ENCODE measurements at regions not wholly inside any gene's neighbourhood (a gene's known extent, or its start where the extent isn't known, plus 50 kb on each side); places are given as distances from the start of the nearest gene placed in this dataset.
"Not testable (repeated sequence)": the region's sequence is repeated elsewhere in the genome, so short reads cannot be mapped to it uniquely, and the experiment has no call there.

- no peaks in the 10 kb centered on the region for H3K27me3 ChIP-seq (ENCODE audit: control insufficient read depth in 1 of 2, insufficient read depth in 2 of 2, low read length in 2 of 2)
- H3K36me3 ChIP-seq (ENCODE audit: control insufficient read depth in 1 of 2, insufficient read depth in 2 of 2, low read length in 2 of 2), result no peaks in the 10 kb centered on the region
- H3K4me1 ChIP-seq (ENCODE audit: control insufficient read depth in 1 of 2, insufficient read depth in 2 of 2, low read length in 2 of 2), result no peaks in the 10 kb centered on the region
- no peaks in the 10 kb centered on the region for H3K9me3 ChIP-seq (ENCODE audit: control insufficient read depth in 1 of 2, low read length in 2 of 2)
- no peak overlapping the region for H3K4me3 ChIP-seq (ENCODE audit: low read depth in 1 of 2, low read length in 2 of 2)
- no peak overlapping the region for H3K27ac ChIP-seq (ENCODE audit: low read depth, low read length)
- H3K9ac ChIP-seq (ENCODE audit: low read depth in 1 of 2, low read length in 2 of 2), result no peak overlapping the region
Observed at GRCh38 chr4:123217664-123218063, 178.9 kb upstream of the SPRY1 start.

GRCh38 chr4:123218981-123219380, 177.6 kb upstream of the SPRY1 start:
- no peaks in the 10 kb centered on the region for H3K27me3 ChIP-seq (ENCODE audit: control insufficient read depth in 1 of 2, insufficient read depth in 2 of 2, low read length in 2 of 2)
- H3K9ac ChIP-seq (ENCODE audit: low read depth in 1 of 2, low read length in 2 of 2), result no peak overlapping the region
- no peaks in the 10 kb centered on the region for H3K36me3 ChIP-seq (ENCODE audit: control insufficient read depth in 1 of 2, insufficient read depth in 2 of 2, low read length in 2 of 2)
- H3K27ac ChIP-seq (ENCODE audit: low read depth, low read length), result no peak overlapping the region
- H3K9me3 ChIP-seq (ENCODE audit: control insufficient read depth in 1 of 2, low read length in 2 of 2), result no peaks in the 10 kb centered on the region
- H3K4me3 ChIP-seq (ENCODE audit: low read depth in 1 of 2, low read length in 2 of 2), result no peak overlapping the region
- H3K4me1 ChIP-seq (ENCODE audit: control insufficient read depth in 1 of 2, insufficient read depth in 2 of 2, low read length in 2 of 2), result no peaks in the 10 kb centered on the region

- H3K4me3 ChIP-seq (ENCODE audit: low read depth in 1 of 2, low read length in 2 of 2), result no peak overlapping the region
- H3K27me3 ChIP-seq (ENCODE audit: control insufficient read depth in 1 of 2, insufficient read depth in 2 of 2, low read length in 2 of 2), result no peaks in the 10 kb centered on the region
- H3K27ac ChIP-seq (ENCODE audit: low read depth, low read length), result no peak overlapping the region
- H3K9ac ChIP-seq (ENCODE audit: low read depth in 1 of 2, low read length in 2 of 2), result no peak overlapping the region
- no peaks in the 10 kb centered on the region for H3K4me1 ChIP-seq (ENCODE audit: control insufficient read depth in 1 of 2, insufficient read depth in 2 of 2, low read length in 2 of 2)
- no peaks in the 10 kb centered on the region for H3K9me3 ChIP-seq (ENCODE audit: control insufficient read depth in 1 of 2, low read length in 2 of 2)
- no peaks in the 10 kb centered on the region for H3K36me3 ChIP-seq (ENCODE audit: control insufficient read depth in 1 of 2, insufficient read depth in 2 of 2, low read length in 2 of 2)
Observed at GRCh38 chr4:123229286-123229685, 167.3 kb upstream of the SPRY1 start.

GRCh38 chr4:123230061-123230460, 166.5 kb upstream of the SPRY1 start:
- Histone ChIP-seq H3K27ac (ENCODE audit: low read depth, low read length) (no peak overlapping the region), H3K9ac (ENCODE audit: low read depth in 1 of 2, low read length in 2 of 2) (no peak overlapping the region)

GRCh38 chr4:123232439-123232838, 164.2 kb upstream of the SPRY1 start:
- Histone ChIP-seq H3K4me1 (ENCODE audit: control insufficient read depth in 1 of 2, insufficient read depth in 2 of 2, low read length in 2 of 2) (no peaks in the 10 kb centered on the region), H3K4me3 (ENCODE audit: low read depth in 1 of 2, low read length in 2 of 2) (no peak overlapping the region), H3K9ac (ENCODE audit: low read depth in 1 of 2, low read length in 2 of 2) (no peak overlapping the region), H3K27ac (ENCODE audit: low read depth, low read length) (no peak overlapping the region), H3K27me3 (ENCODE audit: control insufficient read depth in 1 of 2, insufficient read depth in 2 of 2, low read length in 2 of 2) (no peaks in the 10 kb centered on the region), H3K9me3 (ENCODE audit: control insufficient read depth in 1 of 2, low read length in 2 of 2) (no peaks in the 10 kb centered on the region), H3K36me3 (ENCODE audit: control insufficient read depth in 1 of 2, insufficient read depth in 2 of 2, low read length in 2 of 2) (no peaks in the 10 kb centered on the region)

More at GRCh38 chr4:123230061-123230460, 166.5 kb upstream of the SPRY1 start:
- Histone ChIP-seq H3K4me1 (ENCODE audit: control insufficient read depth in 1 of 2, insufficient read depth in 2 of 2, low read length in 2 of 2) (no peaks in the 10 kb centered on the region), H3K27me3 (ENCODE audit: control insufficient read depth in 1 of 2, insufficient read depth in 2 of 2, low read length in 2 of 2) (no peaks in the 10 kb centered on the region), H3K9me3 (ENCODE audit: control insufficient read depth in 1 of 2, low read length in 2 of 2) (no peaks in the 10 kb centered on the region), H3K4me3 (ENCODE audit: low read depth in 1 of 2, low read length in 2 of 2) (no peak overlapping the region), H3K36me3 (ENCODE audit: control insufficient read depth in 1 of 2, insufficient read depth in 2 of 2, low read length in 2 of 2) (no peaks in the 10 kb centered on the region)

GRCh38 chr4:123233136-123233768, 163.3 kb upstream of the SPRY1 start:
- Histone ChIP-seq H3K36me3 (ENCODE audit: control insufficient read depth in 1 of 2, insufficient read depth in 2 of 2, low read length in 2 of 2) (no peaks in the 10 kb centered on the region), H3K9me3 (ENCODE audit: control insufficient read depth in 1 of 2, low read length in 2 of 2) (no peaks in the 10 kb centered on the region), H3K4me3 (ENCODE audit: low read depth in 1 of 2, low read length in 2 of 2) (no peak overlapping the region), H3K27me3 (ENCODE audit: control insufficient read depth in 1 of 2, insufficient read depth in 2 of 2, low read length in 2 of 2) (no peaks in the 10 kb centered on the region), H3K27ac (ENCODE audit: low read depth, low read length) (no peak overlapping the region), H3K9ac (ENCODE audit: low read depth in 1 of 2, low read length in 2 of 2) (no peak overlapping the region), H3K4me1 (ENCODE audit: control insufficient read depth in 1 of 2, insufficient read depth in 2 of 2, low read length in 2 of 2) (no peaks in the 10 kb centered on the region)

GRCh38 chr4:123234955-123235354, 161.6 kb upstream of the SPRY1 start:
- H3K27ac ChIP-seq (ENCODE audit: low read depth, low read length), result no peak overlapping the region
- H3K36me3 ChIP-seq (ENCODE audit: control insufficient read depth in 1 of 2, insufficient read depth in 2 of 2, low read length in 2 of 2), result no peaks in the 10 kb centered on the region
- H3K4me1 ChIP-seq (ENCODE audit: control insufficient read depth in 1 of 2, insufficient read depth in 2 of 2, low read length in 2 of 2), result no peaks in the 10 kb centered on the region
- no peaks in the 10 kb centered on the region for H3K9me3 ChIP-seq (ENCODE audit: control insufficient read depth in 1 of 2, low read length in 2 of 2)
- H3K27me3 ChIP-seq (ENCODE audit: control insufficient read depth in 1 of 2, insufficient read depth in 2 of 2, low read length in 2 of 2), result no peaks in the 10 kb centered on the region
- no peak overlapping the region for H3K9ac ChIP-seq (ENCODE audit: low read depth in 1 of 2, low read length in 2 of 2)
- no peak overlapping the region for H3K4me3 ChIP-seq (ENCODE audit: low read depth in 1 of 2, low read length in 2 of 2)

GRCh38 chr4:123235431-123235830, 161.2 kb upstream of the SPRY1 start:
- Histone ChIP-seq H3K36me3 (ENCODE audit: control insufficient read depth in 1 of 2, insufficient read depth in 2 of 2, low read length in 2 of 2) (no peaks in the 10 kb centered on the region), H3K4me3 (ENCODE audit: low read depth in 1 of 2, low read length in 2 of 2) (no peak overlapping the region), H3K9ac (ENCODE audit: low read depth in 1 of 2, low read length in 2 of 2) (no peak overlapping the region), H3K27me3 (ENCODE audit: control insufficient read depth in 1 of 2, insufficient read depth in 2 of 2, low read length in 2 of 2) (no peaks in the 10 kb centered on the region), H3K4me1 (ENCODE audit: control insufficient read depth in 1 of 2, insufficient read depth in 2 of 2, low read length in 2 of 2) (no peaks in the 10 kb centered on the region), H3K27ac (ENCODE audit: low read depth, low read length) (no peak overlapping the region), H3K9me3 (ENCODE audit: control insufficient read depth in 1 of 2, low read length in 2 of 2) (no peaks in the 10 kb centered on the region)

GRCh38 chr4:123236606-123237005, 160.0 kb upstream of the SPRY1 start:
- Histone ChIP-seq H3K27ac (ENCODE audit: low read depth, low read length) (no peak overlapping the region), H3K9me3 (ENCODE audit: control insufficient read depth in 1 of 2, low read length in 2 of 2) (no peaks in the 10 kb centered on the region), H3K9ac (ENCODE audit: low read depth in 1 of 2, low read length in 2 of 2) (no peak overlapping the region), H3K4me3 (ENCODE audit: low read depth in 1 of 2, low read length in 2 of 2) (no peak overlapping the region), H3K27me3 (ENCODE audit: control insufficient read depth in 1 of 2, insufficient read depth in 2 of 2, low read length in 2 of 2) (no peaks in the 10 kb centered on the region), H3K4me1 (ENCODE audit: control insufficient read depth in 1 of 2, insufficient read depth in 2 of 2, low read length in 2 of 2) (no peaks in the 10 kb centered on the region), H3K36me3 (ENCODE audit: control insufficient read depth in 1 of 2, insufficient read depth in 2 of 2, low read length in 2 of 2) (no peaks in the 10 kb centered on the region)

- H3K27ac ChIP-seq (ENCODE audit: low read depth, low read length); H3K9ac ChIP-seq (ENCODE audit: low read depth in 1 of 2, low read length in 2 of 2); H3K9me3 ChIP-seq (ENCODE audit: control insufficient read depth in 1 of 2, low read length in 2 of 2); H3K4me1 ChIP-seq (ENCODE audit: control insufficient read depth in 1 of 2, insufficient read depth in 2 of 2, low read length in 2 of 2); H3K36me3 ChIP-seq (ENCODE audit: control insufficient read depth in 1 of 2, insufficient read depth in 2 of 2, low read length in 2 of 2); H3K4me3 ChIP-seq (ENCODE audit: low read depth in 1 of 2, low read length in 2 of 2); H3K27me3 ChIP-seq (ENCODE audit: control insufficient read depth in 1 of 2, insufficient read depth in 2 of 2, low read length in 2 of 2): not testable (repeated sequence)
Observed at GRCh38 chr4:123240286-123240685, 156.3 kb upstream of the SPRY1 start.

GRCh38 chr4:123243220-123243619, 153.4 kb upstream of the SPRY1 start:
- H3K27ac ChIP-seq (ENCODE audit: low read depth, low read length); H3K4me3 ChIP-seq (ENCODE audit: low read depth in 1 of 2, low read length in 2 of 2); H3K27me3 ChIP-seq (ENCODE audit: control insufficient read depth in 1 of 2, insufficient read depth in 2 of 2, low read length in 2 of 2); H3K9me3 ChIP-seq (ENCODE audit: control insufficient read depth in 1 of 2, low read length in 2 of 2); H3K9ac ChIP-seq (ENCODE audit: low read depth in 1 of 2, low read length in 2 of 2); H3K36me3 ChIP-seq (ENCODE audit: control insufficient read depth in 1 of 2, insufficient read depth in 2 of 2, low read length in 2 of 2); H3K4me1 ChIP-seq (ENCODE audit: control insufficient read depth in 1 of 2, insufficient read depth in 2 of 2, low read length in 2 of 2): not testable (repeated sequence)

All from duodenal mucosa (tissue), 2 donors.